CD8-positive, alpha-beta memory T cell (primary cell): ENCODE measurements at regions not wholly inside any gene's neighbourhood (a gene's known extent, or its start where the extent isn't known, plus 50 kb on each side); places are given as distances from the start of the nearest gene placed in this dataset.

Source experiments
- CTCF ChIA-PET: fragments of 350-600 bp; sonication (Branson Sonifier 250); formaldehyde crosslinking; loops from one replicate; lab custom pipeline; 2021; ENCODE audit warnings: antibody characterized with exemption; lab: Charles Lee
- POLR2A ChIA-PET: fragments of 350-600 bp; sonication (Branson Sonifier 250); formaldehyde crosslinking; loops from one replicate; lab custom pipeline; 2021; ENCODE audit warnings: antibody characterized with exemption; lab: Charles Lee
- DNase-seq, 5 donors: peaks; one replicate each; pipeline versions ENCODE4 v3.0.0 to v3.0.0-alpha.2; 2020 to 2022; ENCODE audit warnings: mixed read lengths in 1 of 5
- H3K27ac ChIP-seq: one replicate; pipeline ENCODE4 v1.7.0; 2013; ENCODE audit warnings: low read depth, mild to moderate bottlenecking, low read length, moderate library complexity
- H3K27me3 ChIP-seq: 2 replicates; pipeline ENCODE4 v1.7.0; 2013; ENCODE audit warnings: low read length, mild to moderate bottlenecking; ENCODE audit not compliant: insufficient read depth, poor library complexity, severe bottlenecking
- H3K36me3 ChIP-seq: 2 replicates; pipeline ENCODE4 v1.7.0; 2013; ENCODE audit warnings: mild to moderate bottlenecking, low read length, moderate library complexity; ENCODE audit not compliant: insufficient read depth
- H3K4me1 ChIP-seq: 2 replicates; pipeline ENCODE4 v1.7.0; 2013; ENCODE audit warnings: mild to moderate bottlenecking, low read length, moderate library complexity; ENCODE audit not compliant: insufficient read depth
- H3K4me3 ChIP-seq: 2 replicates; pipeline ENCODE4 v1.7.0; 2013; ENCODE audit warnings: mild to moderate bottlenecking, low read length
- H3K9me3 ChIP-seq: 2 replicates; pipeline ENCODE4 v1.7.0; 2013; ENCODE audit warnings: mild to moderate bottlenecking, low read length
- H3K27ac Mint-ChIP-seq, 8 donors: one replicate each; pipeline ENCODE4 v1.8.0; 2020 to 2021; ENCODE audit warnings: mixed read lengths in 8 of 8, mild to moderate bottlenecking in 6 of 8, inconsistent platforms in 3 of 8, moderate library complexity in 3 of 8
- H3K27me3 Mint-ChIP-seq, 2 donors: one replicate each; pipeline ENCODE4 v1.8.0; 2020 to 2021; ENCODE audit warnings: mixed read lengths in 2 of 2, mild to moderate bottlenecking in 1 of 2, moderate library complexity in 1 of 2
- H3K36me3 Mint-ChIP-seq, 3 donors: one replicate each; pipeline ENCODE4 v1.8.0; 2020 to 2021; ENCODE audit warnings: mixed read lengths in 3 of 3, inconsistent platforms in 1 of 3, mild to moderate bottlenecking in 1 of 3
- H3K4me1 Mint-ChIP-seq, 3 donors: one replicate each; pipeline ENCODE4 v1.8.0; 2020 to 2021; ENCODE audit warnings: mixed read lengths in 3 of 3, inconsistent platforms in 1 of 3, mild to moderate bottlenecking in 1 of 3
- H3K4me3 Mint-ChIP-seq, 7 donors: one replicate each; pipeline ENCODE4 v1.8.0; 2020 to 2021; ENCODE audit warnings: mixed read lengths in 7 of 7, mild to moderate bottlenecking in 6 of 7, moderate library complexity in 4 of 7, inconsistent platforms in 2 of 7
- H3K9me3 Mint-ChIP-seq, 5 donors: one replicate each; pipeline ENCODE4 v1.8.0; 2020 to 2022; ENCODE audit warnings: mixed read lengths in 5 of 5, mild to moderate bottlenecking in 3 of 5, moderate library complexity in 2 of 5, inconsistent platforms in 1 of 5

GRCh38 chr10:94200146-94200837 is 162.4 kb downstream of the NOC3L start:
- Histone ChIP-seq H3K4me1 (no peaks in the 10 kb centered on the region), H3K4me3 (no peak overlapping the region), H3K36me3 (no peaks in the 10 kb centered on the region), H3K27me3 (no peaks in the 10 kb centered on the region), H3K27ac (no peak overlapping the region), H3K9me3 (no peaks in the 10 kb centered on the region)
- ChIA-PET POLR2A (no interaction called here), CTCF (no interaction called here)
- no peak for DNase-seq
- Mint-ChIP-seq H3K4me3 (no peak overlapping the region), H3K4me1 (no peaks in the 10 kb centered on the region), H3K36me3 (no peaks in the 10 kb centered on the region), H3K27me3 (peaks cover 2 to 20% of the 10 kb centered on the region in 2 donors), H3K27ac (no peak overlapping the region), H3K9me3 (no peaks in the 10 kb centered on the region)

GRCh38 chr10:94205396-94205831 is 157.3 kb downstream of the NOC3L start:
- Histone ChIP-seq H3K4me3 (no peak overlapping the region), H3K36me3 (no peaks in the 10 kb centered on the region), H3K27me3 (no peaks in the 10 kb centered on the region), H3K4me1 (peaks cover 3% of the 10 kb centered on the region), H3K9me3 (no peaks in the 10 kb centered on the region), H3K27ac (no peak overlapping the region)
- H3K4me1 Mint-ChIP-seq: peaks cover 9 to 20% (median 17%) of the 10 kb centered on the region in 3 donors
- no peak overlapping the region for H3K4me3 Mint-ChIP-seq
- H3K9me3 Mint-ChIP-seq: no peaks in the 10 kb centered on the region
- CTCF ChIA-PET: no interaction called here
- DNase-seq: no peak
- H3K27me3 Mint-ChIP-seq: peaks cover 2 to 16% of the 10 kb centered on the region in 2 donors
- no peaks in the 10 kb centered on the region for H3K36me3 Mint-ChIP-seq
- no peak overlapping the region for H3K27ac Mint-ChIP-seq
- POLR2A ChIA-PET: no interaction called here

GRCh38 chr10:94206176-94206575 is 156.6 kb downstream of the NOC3L start:
- Mint-ChIP-seq H3K27ac (peak overlapping the region in 1 of 8 donors; percentile 59), H3K9me3 (no peaks in the 10 kb centered on the region), H3K4me3 (peak overlapping the region in 4 of 7 donors; percentile 7 to 25 (median 12)), H3K36me3 (no peaks in the 10 kb centered on the region), H3K27me3 (peaks cover 2 to 13% of the 10 kb centered on the region in 2 donors), H3K4me1 (peaks cover 9 to 20% (median 17%) of the 10 kb centered on the region in 3 donors)
- H3K27me3 ChIP-seq: no peaks in the 10 kb centered on the region
- H3K4me1 ChIP-seq: peaks cover 3% of the 10 kb centered on the region
- no peak for DNase-seq
- H3K9me3 ChIP-seq: no peaks in the 10 kb centered on the region
- H3K27ac ChIP-seq: no peak overlapping the region
- no peaks in the 10 kb centered on the region for H3K36me3 ChIP-seq
- ChIA-PET POLR2A (no interaction called here), CTCF (no interaction called here)
- H3K4me3 ChIP-seq: no peak overlapping the region

- Histone ChIP-seq H3K9me3 (no peaks in the 10 kb centered on the region), H3K27me3 (no peaks in the 10 kb centered on the region), H3K36me3 (no peaks in the 10 kb centered on the region), H3K4me1 (peaks cover 3% of the 10 kb centered on the region), H3K27ac (no peak overlapping the region), H3K4me3 (no peak overlapping the region)
- Mint-ChIP-seq H3K4me1 (peaks cover 9 to 20% (median 17%) of the 10 kb centered on the region in 3 donors), H3K9me3 (no peaks in the 10 kb centered on the region), H3K4me3 (no peak overlapping the region), H3K27ac (no peak overlapping the region), H3K27me3 (peaks cover 2 to 12% of the 10 kb centered on the region in 2 donors), H3K36me3 (no peaks in the 10 kb centered on the region)
- ChIA-PET POLR2A (no interaction called here), CTCF (no interaction called here)
- no peak for DNase-seq
Measured at GRCh38 chr10:94208315-94208714, 154.4 kb downstream of the NOC3L start.

GRCh38 chr10:94210440-94211168 is 152.1 kb downstream of the NOC3L start:
- H3K36me3 ChIP-seq: no peaks in the 10 kb centered on the region
- no peaks in the 10 kb centered on the region for H3K36me3 Mint-ChIP-seq
- no peak overlapping the region for H3K27ac Mint-ChIP-seq
- no peaks in the 10 kb centered on the region for H3K9me3 Mint-ChIP-seq
- no peak overlapping the region for H3K4me3 ChIP-seq
- no peak overlapping the region for H3K4me3 Mint-ChIP-seq
- peaks cover 9 to 20% (median 17%) of the 10 kb centered on the region in 3 donors for H3K4me1 Mint-ChIP-seq
- POLR2A ChIA-PET: no interaction called here
- H3K27ac ChIP-seq: no peak overlapping the region
- DNase-seq: no peak
- no peaks in the 10 kb centered on the region for H3K27me3 ChIP-seq
- CTCF ChIA-PET: no interaction called here
- no peaks in the 10 kb centered on the region for H3K9me3 ChIP-seq
- H3K27me3 Mint-ChIP-seq: peaks cover 0 to 9% of the 10 kb centered on the region in 2 donors
- H3K4me1 ChIP-seq: peaks cover 3% of the 10 kb centered on the region

- no peak overlapping the region for H3K4me3 Mint-ChIP-seq
- H3K9me3 Mint-ChIP-seq: no peaks in the 10 kb centered on the region
Measured at GRCh38 chr10:94211169-94211510, 151.6 kb downstream of the NOC3L start.

GRCh38 chr10:94213001-94213530 is 149.7 kb downstream of the NOC3L start:
- no peaks in the 10 kb centered on the region for H3K4me1 Mint-ChIP-seq
- no peak overlapping the region for H3K27ac ChIP-seq
- no peak overlapping the region for H3K27ac Mint-ChIP-seq
- CTCF ChIA-PET: no interaction called here
- no peaks in the 10 kb centered on the region for H3K27me3 ChIP-seq
- H3K4me3 Mint-ChIP-seq: no peak overlapping the region
- peaks cover 0 to 16% of the 10 kb centered on the region in 2 donors for H3K27me3 Mint-ChIP-seq
- H3K36me3 ChIP-seq: no peaks in the 10 kb centered on the region
- H3K9me3 Mint-ChIP-seq: no peaks in the 10 kb centered on the region
- no peaks in the 10 kb centered on the region for H3K36me3 Mint-ChIP-seq
- no peak overlapping the region for H3K4me3 ChIP-seq
- no peaks in the 10 kb centered on the region for H3K9me3 ChIP-seq
- H3K4me1 ChIP-seq: no peaks in the 10 kb centered on the region
- no peak for DNase-seq
- POLR2A ChIA-PET: no interaction called here

More at GRCh38 chr10:94211169-94211510, 151.6 kb downstream of the NOC3L start:
- Histone ChIP-seq H3K4me3 (no peak overlapping the region), H3K9me3 (no peaks in the 10 kb centered on the region), H3K36me3 (no peaks in the 10 kb centered on the region), H3K27ac (no peak overlapping the region), H3K27me3 (no peaks in the 10 kb centered on the region), H3K4me1 (peaks cover 3% of the 10 kb centered on the region)
- DNase-seq: no peak
- Mint-ChIP-seq H3K36me3 (no peaks in the 10 kb centered on the region), H3K4me1 (peaks cover 5 to 14% (median 11%) of the 10 kb centered on the region in 3 donors), H3K27ac (no peak overlapping the region), H3K27me3 (peaks cover 0 to 9% of the 10 kb centered on the region in 2 donors)
- POLR2A ChIA-PET: no interaction called here
- CTCF ChIA-PET: no interaction called here

- DNase-seq: no peak
- no peaks in the 10 kb centered on the region for H3K36me3 Mint-ChIP-seq
- H3K27me3 ChIP-seq: no peaks in the 10 kb centered on the region
- no peak overlapping the region for H3K4me3 ChIP-seq
- H3K27ac Mint-ChIP-seq: no peak overlapping the region
- no peaks in the 10 kb centered on the region for H3K36me3 ChIP-seq
- no peaks in the 10 kb centered on the region for H3K9me3 ChIP-seq
- ChIA-PET CTCF (no interaction called here), POLR2A (no interaction called here)
- H3K27ac ChIP-seq: no peak overlapping the region
- H3K4me1 ChIP-seq: no peaks in the 10 kb centered on the region
- H3K4me1 Mint-ChIP-seq: no peaks in the 10 kb centered on the region
- no peak overlapping the region for H3K4me3 Mint-ChIP-seq
- peaks cover 0 to 16% of the 10 kb centered on the region in 2 donors for H3K27me3 Mint-ChIP-seq
- no peaks in the 10 kb centered on the region for H3K9me3 Mint-ChIP-seq
Measured at GRCh38 chr10:94213980-94214379, 148.8 kb downstream of the NOC3L start.
